Posterior cingulate gyrus (tissue), 11 donors: ENCODE measurements at regions not wholly inside any gene's neighbourhood (a gene's known extent, or its start where the extent isn't known, plus 50 kb on each side); places are given as distances from the start of the nearest gene placed in this dataset.
"Not testable (repeated sequence)": the region's sequence is repeated elsewhere in the genome, so short reads cannot be mapped to it uniquely, and the experiment has no call there.

Experiments
- DNase-seq, 10 donors: peaks; one replicate each; pipeline versions ENCODE4 v3.0.0 to v3.0.0-alpha.2; 2020 to 2021; ENCODE audit warnings: mixed read lengths in 3 of 10
- intact Hi-C: fragments of 100-400 bp; cut with DNase I; formaldehyde crosslinking; loops from one replicate; pipeline ENCODE4 v1.15.1; 2023

GRCh38 chrX:115840729-115841409, 279.9 kb downstream of the PLS3 start:
- intact Hi-C loops, DNase-seq: not testable (repeated sequence)

GRCh38 chrX:115850986-115851385, 290.0 kb downstream of the PLS3 start:
- DNase-seq: peak in 4 of 10 donors; percentile 7 to 41 (median 14)

GRCh38 chrX:115853260-115853659, 292.3 kb downstream of the PLS3 start:
- peak in 2 of 10 donors; percentile 35 to 71 for DNase-seq
- intact Hi-C loops: not testable (repeated sequence)

More at GRCh38 chrX:115850986-115851385, 290.0 kb downstream of the PLS3 start:
- intact Hi-C loops: not testable (repeated sequence)

- intact Hi-C loops, DNase-seq: not testable (repeated sequence)
These were observed 289.4 kb upstream of the AGTR2 start for GRCh38 chrX:115881170-115881569.

- intact Hi-C loops, DNase-seq: not testable (repeated sequence)
These were observed 286.4 kb upstream of the AGTR2 start for GRCh38 chrX:115884121-115884520.

GRCh38 chrX:115888041-115888440, 282.5 kb upstream of the AGTR2 start:
- intact Hi-C loops: not testable (repeated sequence)
- peak in 6 of 10 donors; percentile 9 to 95 (median 90) for DNase-seq

GRCh38 chrX:115888519-115888918, 282.0 kb upstream of the AGTR2 start:
- intact Hi-C loops: not testable (repeated sequence)
- peak in 5 of 10 donors; percentile 20 to 94 (median 81) for DNase-seq

- peak in 3 of 10 donors; percentile 31 to 92 (median 73) for DNase-seq
- intact Hi-C loops: no loop called here
These were observed 281.2 kb upstream of the AGTR2 start for GRCh38 chrX:115889121-115889890.

GRCh38 chrX:115892056-115892708, 278.4 kb upstream of the AGTR2 start:
- intact Hi-C loops: no loop called here
- DNase-seq: peak in 3 of 10 donors; percentile 17 to 86 (median 42)

- intact Hi-C loops: no loop called here
- peak; percentile 9 to 95 (median 64) for DNase-seq
These were observed 277.5 kb upstream of the AGTR2 start for GRCh38 chrX:115892787-115893671.

GRCh38 chrX:115894087-115894486, 276.5 kb upstream of the AGTR2 start:
- peak in 3 of 10 donors; percentile 23 to 91 (median 37) for DNase-seq

GRCh38 chrX:115895678-115896329, 274.7 kb upstream of the AGTR2 start:
- intact Hi-C loops: no loop called here
- no peak for DNase-seq

More at GRCh38 chrX:115894087-115894486, 276.5 kb upstream of the AGTR2 start:
- intact Hi-C loops: loop anchor here (1.0 kb wide), 1 partner anchor 46 kb away; no protein-coding TSS in a partner anchor

GRCh38 chrX:115896362-115896761, 274.2 kb upstream of the AGTR2 start:
- intact Hi-C loops: no loop called here
- no peak for DNase-seq

- intact Hi-C loops: no loop called here
- DNase-seq: no peak
These were observed 272.6 kb upstream of the AGTR2 start for GRCh38 chrX:115897956-115898355.

- peak in 8 of 10 donors; percentile 8 to 95 (median 74) for DNase-seq
- intact Hi-C loops: no loop called here
These were observed 272.1 kb upstream of the AGTR2 start for GRCh38 chrX:115898382-115899001.

GRCh38 chrX:115900425-115900824, 270.1 kb upstream of the AGTR2 start:
- no peak for DNase-seq
- intact Hi-C loops: no loop called here

- no peak for DNase-seq
- intact Hi-C loops: no loop called here
These were observed 269.3 kb upstream of the AGTR2 start for GRCh38 chrX:115901241-115901640.

GRCh38 chrX:115902995-115903394, 267.5 kb upstream of the AGTR2 start:
- intact Hi-C loops: no loop called here
- no peak for DNase-seq

GRCh38 chrX:115906276-115906675, 264.3 kb upstream of the AGTR2 start:
- intact Hi-C loops: no loop called here
- DNase-seq: no peak
